T1000 (cell line): ENCODE measurements at regions not wholly inside any gene's neighbourhood (a gene's known extent, or its start where the extent isn't known, plus 50 kb on each side); places are given as distances from the start of the nearest gene placed in this dataset.
"Not testable (repeated sequence)": the region's sequence is repeated elsewhere in the genome, so short reads cannot be mapped to it uniquely, and the experiment has no call there.

Source experiments
- DNase-seq: peaks from one replicate; lab custom pipeline; 2025; ENCODE audit warnings: mixed read lengths; lab: John Stamatoyannopoulos, UW

GRCh38 chr14:105752420-105752819 lies 226.0 kb downstream of the TMEM121 start:
- DNase-seq: not testable (repeated sequence)

GRCh38 chr14:105760691-105761344 lies 234.4 kb downstream of the TMEM121 start:
- DNase-seq: no peak

- not testable (repeated sequence) for DNase-seq
Observed at GRCh38 chr14:105761345-105761740, 235.0 kb downstream of the TMEM121 start.

- DNase-seq: no peak
Observed at GRCh38 chr14:105761842-105762241, 235.5 kb downstream of the TMEM121 start.

GRCh38 chr14:105762262-105762661 lies 235.9 kb downstream of the TMEM121 start:
- not testable (repeated sequence) for DNase-seq

- DNase-seq: not testable (repeated sequence)
Observed at GRCh38 chr14:105764254-105764901, 238.0 kb downstream of the TMEM121 start.

GRCh38 chr14:105765072-105765825 lies 238.9 kb downstream of the TMEM121 start:
- not testable (repeated sequence) for DNase-seq

GRCh38 chr14:105765893-105766614 lies 239.7 kb downstream of the TMEM121 start:
- DNase-seq: no peak

GRCh38 chr14:105767315-105767714 lies 240.9 kb downstream of the TMEM121 start:
- DNase-seq: no peak

GRCh38 chr14:105768039-105768438 lies 241.7 kb downstream of the TMEM121 start:
- DNase-seq: not testable (repeated sequence)

GRCh38 chr14:105769061-105769730 lies 242.8 kb downstream of the TMEM121 start:
- DNase-seq: not testable (repeated sequence)

GRCh38 chr14:105770619-105771216 lies 244.3 kb downstream of the TMEM121 start:
- not testable (repeated sequence) for DNase-seq

- not testable (repeated sequence) for DNase-seq
Observed at GRCh38 chr14:105771261-105772226, 245.2 kb downstream of the TMEM121 start.

- DNase-seq: not testable (repeated sequence)
Observed at GRCh38 chr14:105772710-105773250, 246.4 kb downstream of the TMEM121 start.

GRCh38 chr14:105773584-105773983 lies 247.2 kb downstream of the TMEM121 start:
- DNase-seq: no peak

- no peak for DNase-seq
Observed at GRCh38 chr14:105774001-105774400, 247.6 kb downstream of the TMEM121 start.

GRCh38 chr14:105774585-105775348 lies 248.4 kb downstream of the TMEM121 start:
- not testable (repeated sequence) for DNase-seq

- DNase-seq: not testable (repeated sequence)
Observed at GRCh38 chr14:105775349-105775923, 249.1 kb downstream of the TMEM121 start.
